GM12865 (cell line): ENCODE measurements at regions not wholly inside any gene's neighbourhood (a gene's known extent, or its start where the extent isn't known, plus 50 kb on each side); places are given as distances from the start of the nearest gene placed in this dataset.

Experiments
- DNase-seq: peaks from one replicate; pipeline ENCODE4 v3.0.0; 2010; ENCODE audit warnings: low read depth
- H3K4me3 ChIP-seq: 2 replicates; pipeline ENCODE4 v1.5.1; 2011; ENCODE audit warnings: mild to moderate bottlenecking, low read depth, low read length, control low read depth
- CTCF ChIP-seq: IDR thresholded peaks from 2 replicates; pipeline ENCODE4 v1.5.1; 2011; ENCODE audit warnings: low read length, control low read depth, low read depth, inconsistent platforms; ENCODE audit not compliant: insufficient read depth; ENCODE audit errors: missing control alignments

- H3K4me3 ChIP-seq: no peak overlapping the region
- TF ChIP-seq CTCF: no peak
- no peak for DNase-seq
Measured at GRCh38 chr1:214901718-214902117, 180.8 kb upstream of the KCNK2 start.

GRCh38 chr1:214902636-214903320 lies 179.8 kb upstream of the KCNK2 start:
- DNase-seq: no peak
- no peak overlapping the region for H3K4me3 ChIP-seq
- TF ChIP-seq CTCF: no peak

DNA sequence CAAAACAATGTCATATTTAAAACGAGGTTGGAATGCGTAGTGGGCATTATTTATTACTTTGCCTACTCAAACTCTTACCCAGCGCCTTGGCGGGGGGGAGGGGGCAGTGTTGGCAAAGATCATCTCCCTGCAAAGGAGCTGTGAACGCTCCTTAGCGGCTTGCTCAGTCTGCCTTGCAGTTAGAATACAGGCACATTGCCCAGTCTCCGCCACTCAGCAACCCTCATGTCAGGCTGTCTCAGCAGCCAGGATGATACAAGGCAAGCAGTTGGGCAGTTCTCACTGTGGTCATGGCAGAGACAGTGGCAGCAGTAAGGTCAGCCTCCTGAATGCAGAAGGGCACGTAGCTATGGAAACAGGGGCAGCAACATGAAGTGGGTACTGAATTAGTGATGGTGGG lies 170.4 kb upstream of the KCNK2 start:
- no peak for TF ChIP-seq CTCF
- no peak overlapping the region for H3K4me3 ChIP-seq
- no peak for DNase-seq

- DNase-seq: no peak
- H3K4me3 ChIP-seq: no peak overlapping the region
- TF ChIP-seq CTCF: no peak
Measured at GRCh38 chr1:214913966-214914365, 168.6 kb upstream of the KCNK2 start.

DNA sequence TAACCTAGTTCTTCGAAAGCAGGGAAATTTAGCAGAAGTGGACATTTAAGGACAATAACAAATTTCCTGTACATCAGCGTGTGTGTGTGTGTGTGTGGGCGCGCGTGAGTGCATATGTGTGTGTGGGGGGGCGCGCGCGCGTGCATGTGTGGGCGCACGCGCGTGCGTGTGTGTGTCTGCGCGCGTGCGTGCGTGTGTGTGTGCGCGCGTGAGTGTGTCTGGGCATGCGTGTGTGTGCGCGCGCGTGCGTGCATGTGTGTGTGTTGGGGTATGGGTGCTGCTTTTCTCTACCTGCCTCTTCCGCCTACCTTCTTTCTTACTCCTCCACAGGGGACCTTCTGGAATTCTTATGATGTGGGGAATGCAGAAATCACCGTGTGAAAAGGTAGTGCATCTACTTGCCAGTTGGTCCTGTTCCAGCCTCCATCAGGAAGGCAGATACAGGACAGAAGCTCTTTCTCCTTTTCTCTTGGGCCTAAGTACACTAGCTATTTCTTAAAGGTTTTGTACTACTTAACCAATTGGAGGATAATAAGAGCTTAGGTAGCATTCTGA lies 165.4 kb upstream of the KCNK2 start:
- no peak for DNase-seq
- no peak overlapping the region for H3K4me3 ChIP-seq
- TF ChIP-seq CTCF: no peak

DNA sequence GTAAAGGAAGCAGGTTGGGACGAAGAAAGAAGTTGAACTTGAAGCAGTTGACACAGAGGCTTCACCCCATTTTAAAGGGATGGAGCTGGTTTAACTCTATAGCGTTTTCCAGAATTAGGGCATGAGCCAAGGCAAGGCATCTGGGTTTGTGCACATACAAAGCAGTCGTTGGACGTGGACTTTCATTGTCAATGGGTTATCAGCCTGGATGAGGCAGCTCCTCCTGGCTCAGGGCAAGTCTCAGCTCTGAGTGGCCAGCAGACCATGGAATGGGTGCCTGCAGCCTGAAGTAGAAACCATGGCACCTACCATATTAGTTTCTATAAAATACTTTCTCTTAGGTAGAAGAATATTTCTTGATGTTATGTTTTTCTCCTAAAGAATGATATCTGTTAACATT lies 163.8 kb upstream of the KCNK2 start:
- no peak for TF ChIP-seq CTCF
- no peak for DNase-seq
- H3K4me3 ChIP-seq: no peak overlapping the region

DNA sequence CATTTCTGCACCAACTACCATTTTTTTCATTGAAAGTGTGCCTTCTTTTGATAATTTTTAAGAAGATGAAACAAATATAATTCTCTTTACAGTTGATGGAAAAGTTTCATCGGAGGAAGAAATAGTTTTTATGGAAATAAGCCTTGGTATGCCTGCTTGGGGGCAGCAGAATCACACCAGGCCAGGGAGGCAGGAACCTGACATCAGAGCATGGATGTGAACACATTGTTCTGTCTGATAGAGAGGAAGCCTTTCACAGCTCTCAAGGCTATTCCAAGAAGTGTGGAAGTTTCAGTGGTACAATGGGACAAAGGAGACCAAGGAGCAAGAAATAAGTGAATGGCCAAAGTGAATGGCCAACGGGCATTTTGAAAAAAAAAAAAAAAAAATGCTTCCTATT lies 162.2 kb upstream of the KCNK2 start:
- TF ChIP-seq CTCF: no peak
- no peak overlapping the region for H3K4me3 ChIP-seq
- DNase-seq: no peak
